ENCODE measurements at regions not wholly inside any gene's neighbourhood (a gene's known extent, or its start where the extent isn't known, plus 50 kb on each side); places are given as distances from the start of the nearest gene placed in this dataset.

DNA sequence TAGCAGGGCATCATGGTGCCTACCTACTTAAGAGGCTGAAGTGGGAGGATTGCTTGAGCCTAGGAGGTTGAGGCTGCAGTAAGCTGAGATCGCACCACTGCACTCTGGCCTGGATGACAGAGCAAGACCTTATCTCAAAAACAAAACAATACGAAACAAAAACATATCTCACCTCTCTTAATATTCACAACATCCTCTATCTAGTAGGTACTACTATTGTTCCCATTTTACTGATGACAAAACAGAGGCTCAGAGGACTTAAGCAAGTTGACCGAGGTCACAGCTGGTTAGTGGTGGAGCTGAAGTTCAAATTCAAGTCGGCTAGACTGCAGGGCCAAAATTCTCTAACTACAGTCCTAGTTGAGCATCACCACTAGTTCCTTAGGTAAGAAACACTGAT, 172.3 kb upstream of the EEA1 start:
- no peak overlapping the region for H3K27ac ChIP-seq (ENCODE audit: extremely low read depth, low read depth, low read length)
- ChIA-PET POLR2A (no interaction called here), CTCF (interaction anchor here (0.6 kb wide), 1 partner anchor 256 kb away, joined by 3 read pairs; no protein-coding TSS in a partner anchor)
- TF ChIP-seq MZF1 (tag by site-specific recombination; IDR thresholded peaks at IDR 0.05; ENCODE audit: borderline replicate concordance) (no peak), OSR2 (tag by site-specific recombination; IDR thresholded peaks at IDR 0.05) (no peak), ZBTB1 (tag by site-specific recombination; IDR thresholded peaks at IDR 0.05) (no peak), ZNF776 (tag by site-specific recombination; IDR thresholded peaks at IDR 0.05; ENCODE audit: borderline replicate concordance) (no peak), ZNF2 (tag by site-specific recombination; IDR thresholded peaks at IDR 0.05) (no peak), ZNF530 (tag by site-specific recombination; IDR thresholded peaks at IDR 0.05; ENCODE audit: low read depth) (no peak)
- TF ChIP-seq, protein P1, sequence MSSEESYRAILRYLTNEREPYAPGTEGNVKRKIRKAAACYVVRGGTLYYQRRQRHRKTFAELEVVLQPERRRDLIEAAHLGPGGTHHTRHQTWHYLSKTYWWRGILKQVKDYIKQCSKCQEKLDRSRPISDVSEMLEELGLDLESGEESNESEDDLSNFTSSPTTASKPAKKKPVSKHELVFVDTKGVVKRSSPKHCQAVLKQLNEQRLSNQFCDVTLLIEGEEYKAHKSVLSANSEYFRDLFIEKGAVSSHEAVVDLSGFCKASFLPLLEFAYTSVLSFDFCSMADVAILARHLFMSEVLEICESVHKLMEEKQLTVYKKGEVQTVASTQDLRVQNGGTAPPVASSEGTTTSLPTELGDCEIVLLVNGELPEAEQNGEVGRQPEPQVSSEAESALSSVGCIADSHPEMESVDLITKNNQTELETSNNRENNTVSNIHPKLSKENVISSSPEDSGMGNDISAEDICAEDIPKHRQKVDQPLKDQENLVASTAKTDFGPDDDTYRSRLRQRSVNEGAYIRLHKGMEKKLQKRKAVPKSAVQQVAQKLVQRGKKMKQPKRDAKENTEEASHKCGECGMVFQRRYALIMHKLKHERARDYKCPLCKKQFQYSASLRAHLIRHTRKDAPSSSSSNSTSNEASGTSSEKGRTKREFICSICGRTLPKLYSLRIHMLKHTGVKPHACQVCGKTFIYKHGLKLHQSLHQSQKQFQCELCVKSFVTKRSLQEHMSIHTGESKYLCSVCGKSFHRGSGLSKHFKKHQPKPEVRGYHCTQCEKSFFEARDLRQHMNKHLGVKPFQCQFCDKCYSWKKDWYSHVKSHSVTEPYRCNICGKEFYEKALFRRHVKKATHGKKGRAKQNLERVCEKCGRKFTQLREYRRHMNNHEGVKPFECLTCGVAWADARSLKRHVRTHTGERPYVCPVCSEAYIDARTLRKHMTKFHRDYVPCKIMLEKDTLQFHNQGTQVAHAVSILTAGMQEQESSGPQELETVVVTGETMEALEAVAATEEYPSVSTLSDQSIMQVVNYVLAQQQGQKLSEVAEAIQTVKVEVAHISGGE (tag by site-specific recombination; conservative IDR thresholded peaks at IDR 0.05; ENCODE audit: low read depth) = no peak
- H3K4me3 ChIP-seq (ENCODE audit: low read depth, low read length) = no peak overlapping the region
- no peaks in the 10 kb centered on the region for H3K4me1 ChIP-seq (ENCODE audit: control insufficient read depth, insufficient read depth, low read length)
- H3K9me3 ChIP-seq (ENCODE audit: control insufficient read depth, insufficient read depth, low read depth, low read length) = no peaks in the 10 kb centered on the region
- no peaks in the 10 kb centered on the region for H3K36me3 ChIP-seq (ENCODE audit: control insufficient read depth in 2 of 2, insufficient read depth in 1 of 2, low read length in 2 of 2)

DNA sequence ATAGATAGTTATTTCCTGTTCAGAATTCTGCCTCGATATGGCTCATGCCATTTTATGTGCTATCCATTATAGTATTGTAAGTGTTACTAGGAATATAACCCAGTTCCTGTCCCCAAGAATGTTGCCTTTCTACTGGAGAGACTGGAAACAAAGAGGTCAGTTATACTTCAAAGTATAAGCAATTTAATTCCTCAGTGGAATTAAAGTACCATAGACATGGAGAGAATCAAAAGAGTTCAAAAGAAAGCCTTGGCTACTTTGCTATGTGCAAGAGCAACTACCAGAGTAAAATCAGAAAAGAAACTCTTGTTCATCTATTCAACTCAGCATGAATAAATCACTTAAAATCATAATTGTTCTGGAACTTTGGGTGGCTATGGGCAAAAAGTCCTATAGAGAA, 173.2 kb upstream of the EEA1 start:
- no peaks in the 10 kb centered on the region for H3K9me3 ChIP-seq (ENCODE audit: control insufficient read depth, insufficient read depth, low read depth, low read length)
- POLR2A ChIA-PET = no interaction called here
- H3K27ac ChIP-seq (ENCODE audit: extremely low read depth, low read depth, low read length) = no peak overlapping the region
- no peak for TF ChIP-seq ZNF473 (tag by site-specific recombination; IDR thresholded peaks at IDR 0.05)
- TF ChIP-seq, protein P2, sequence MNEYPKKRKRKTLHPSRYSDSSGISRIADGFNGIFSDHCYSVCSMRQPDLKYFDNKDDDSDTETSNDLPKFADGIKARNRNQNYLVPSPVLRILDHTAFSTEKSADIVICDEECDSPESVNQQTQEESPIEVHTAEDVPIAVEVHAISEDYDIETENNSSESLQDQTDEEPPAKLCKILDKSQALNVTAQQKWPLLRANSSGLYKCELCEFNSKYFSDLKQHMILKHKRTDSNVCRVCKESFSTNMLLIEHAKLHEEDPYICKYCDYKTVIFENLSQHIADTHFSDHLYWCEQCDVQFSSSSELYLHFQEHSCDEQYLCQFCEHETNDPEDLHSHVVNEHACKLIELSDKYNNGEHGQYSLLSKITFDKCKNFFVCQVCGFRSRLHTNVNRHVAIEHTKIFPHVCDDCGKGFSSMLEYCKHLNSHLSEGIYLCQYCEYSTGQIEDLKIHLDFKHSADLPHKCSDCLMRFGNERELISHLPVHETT (tag by site-specific recombination; IDR thresholded peaks at IDR 0.05) = no peak
- TF ChIP-seq ZEB2 (tag by site-specific recombination; IDR thresholded peaks at IDR 0.05) = no peak
- no peaks in the 10 kb centered on the region for H3K36me3 ChIP-seq (ENCODE audit: control insufficient read depth in 2 of 2, insufficient read depth in 1 of 2, low read length in 2 of 2)
- no peak overlapping the region for H3K4me3 ChIP-seq (ENCODE audit: low read depth, low read length)
- CTCF ChIA-PET = no interaction called here
- H3K4me1 ChIP-seq (ENCODE audit: control insufficient read depth, insufficient read depth, low read length) = no peaks in the 10 kb centered on the region; the same call in 1 of the 2 replicates

DNA sequence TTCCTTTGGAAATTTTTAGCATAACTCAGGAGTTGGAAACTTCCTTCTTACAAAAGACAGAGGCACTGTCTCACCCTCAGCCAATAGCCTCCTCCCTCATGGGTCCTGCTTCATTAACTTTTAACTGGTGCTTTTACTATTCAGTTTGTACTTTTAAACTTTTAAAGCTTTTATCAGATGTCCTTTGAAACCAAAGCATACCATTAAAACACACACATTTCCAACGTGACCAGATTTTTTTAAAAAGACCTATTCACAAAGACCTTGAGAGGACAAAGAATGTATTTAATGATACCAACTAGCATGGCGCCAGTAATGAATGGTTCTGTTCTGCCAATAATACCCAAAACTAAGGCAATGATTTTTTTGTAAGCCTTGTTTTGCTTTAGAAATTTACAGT, 173.6 kb upstream of the EEA1 start:
- ChIA-PET CTCF (no interaction called here), POLR2A (no interaction called here)
- TF ChIP-seq, protein P3, sequence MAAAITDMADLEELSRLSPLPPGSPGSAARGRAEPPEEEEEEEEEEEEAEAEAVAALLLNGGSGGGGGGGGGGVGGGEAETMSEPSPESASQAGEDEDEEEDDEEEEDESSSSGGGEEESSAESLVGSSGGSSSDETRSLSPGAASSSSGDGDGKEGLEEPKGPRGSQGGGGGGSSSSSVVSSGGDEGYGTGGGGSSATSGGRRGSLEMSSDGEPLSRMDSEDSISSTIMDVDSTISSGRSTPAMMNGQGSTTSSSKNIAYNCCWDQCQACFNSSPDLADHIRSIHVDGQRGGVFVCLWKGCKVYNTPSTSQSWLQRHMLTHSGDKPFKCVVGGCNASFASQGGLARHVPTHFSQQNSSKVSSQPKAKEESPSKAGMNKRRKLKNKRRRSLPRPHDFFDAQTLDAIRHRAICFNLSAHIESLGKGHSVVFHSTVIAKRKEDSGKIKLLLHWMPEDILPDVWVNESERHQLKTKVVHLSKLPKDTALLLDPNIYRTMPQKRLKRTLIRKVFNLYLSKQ (tag by site-specific recombination; IDR thresholded peaks at IDR 0.05; ENCODE audit: borderline replicate concordance) = no peak
- no peak for TF ChIP-seq HOXC10 (CRISPR knock-in tag; IDR thresholded peaks at IDR 0.05)
- no peak for TF ChIP-seq KLF1 (tag by site-specific recombination; IDR thresholded peaks at IDR 0.05)
- Histone ChIP-seq H3K4me1 (ENCODE audit: control insufficient read depth, insufficient read depth, low read length) (no peaks in the 10 kb centered on the region; the same call in 1 of the 2 replicates), H3K27ac (ENCODE audit: extremely low read depth, low read depth, low read length) (no peak overlapping the region), H3K36me3 (ENCODE audit: control insufficient read depth in 2 of 2, insufficient read depth in 1 of 2, low read length in 2 of 2) (no peaks in the 10 kb centered on the region), H3K4me3 (ENCODE audit: low read depth, low read length) (no peak overlapping the region), H3K9me3 (ENCODE audit: control insufficient read depth, insufficient read depth, low read depth, low read length) (no peaks in the 10 kb centered on the region)

DNA sequence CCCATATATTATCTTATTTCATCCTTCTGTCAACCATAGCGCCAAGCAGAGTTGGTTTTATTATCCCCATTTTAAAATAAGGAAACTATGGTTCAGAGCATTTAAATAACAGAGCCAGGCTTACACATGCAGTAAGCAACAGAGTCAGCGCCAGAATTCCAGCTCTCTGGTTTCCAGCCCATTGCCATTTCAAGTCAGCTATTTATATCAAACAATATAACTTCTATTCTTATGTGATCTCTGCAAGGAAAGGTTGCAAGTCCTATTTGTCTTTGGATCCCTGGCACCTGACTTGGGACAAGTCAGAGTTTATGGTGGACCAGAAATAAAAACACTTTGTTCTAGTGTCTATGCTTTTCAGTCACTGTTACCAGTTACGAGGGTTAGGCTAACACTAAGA, 174.1 kb upstream of the EEA1 start:
- no peaks in the 10 kb centered on the region for H3K36me3 ChIP-seq (ENCODE audit: control insufficient read depth in 2 of 2, insufficient read depth in 1 of 2, low read length in 2 of 2)
- H3K9me3 ChIP-seq (ENCODE audit: control insufficient read depth, insufficient read depth, low read depth, low read length) = no peaks in the 10 kb centered on the region
- no peaks in the 10 kb centered on the region; the same call in 1 of the 2 replicates for H3K4me1 ChIP-seq (ENCODE audit: control insufficient read depth, insufficient read depth, low read length)
- ChIA-PET POLR2A (no interaction called here), CTCF (no interaction called here)
- TF ChIP-seq ZNF391 (tag by site-specific recombination; IDR thresholded peaks at IDR 0.05; ENCODE audit: borderline replicate concordance, low read depth) (no peak), ZNF416 (tag by site-specific recombination; IDR thresholded peaks at IDR 0.05) (no peak), ZNF768 (tag by site-specific recombination; IDR thresholded peaks at IDR 0.05) (no peak), ZSCAN30 (tag by site-specific recombination; IDR thresholded peaks at IDR 0.05) (no peak), ZNF701 (tag by site-specific recombination; IDR thresholded peaks at IDR 0.05) (no peak), KLF8 (tag by site-specific recombination; IDR thresholded peaks at IDR 0.05) (no peak)
- TF ChIP-seq, protein P4, sequence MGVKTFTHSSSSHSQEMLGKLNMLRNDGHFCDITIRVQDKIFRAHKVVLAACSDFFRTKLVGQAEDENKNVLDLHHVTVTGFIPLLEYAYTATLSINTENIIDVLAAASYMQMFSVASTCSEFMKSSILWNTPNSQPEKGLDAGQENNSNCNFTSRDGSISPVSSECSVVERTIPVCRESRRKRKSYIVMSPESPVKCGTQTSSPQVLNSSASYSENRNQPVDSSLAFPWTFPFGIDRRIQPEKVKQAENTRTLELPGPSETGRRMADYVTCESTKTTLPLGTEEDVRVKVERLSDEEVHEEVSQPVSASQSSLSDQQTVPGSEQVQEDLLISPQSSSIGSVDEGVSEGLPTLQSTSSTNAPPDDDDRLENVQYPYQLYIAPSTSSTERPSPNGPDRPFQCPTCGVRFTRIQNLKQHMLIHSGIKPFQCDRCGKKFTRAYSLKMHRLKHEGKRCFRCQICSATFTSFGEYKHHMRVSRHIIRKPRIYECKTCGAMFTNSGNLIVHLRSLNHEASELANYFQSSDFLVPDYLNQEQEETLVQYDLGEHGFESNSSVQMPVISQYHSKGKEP (tag by site-specific recombination; IDR thresholded peaks at IDR 0.05) = no peak
- H3K4me3 ChIP-seq (ENCODE audit: low read depth, low read length) = no peak overlapping the region
- H3K27ac ChIP-seq (ENCODE audit: extremely low read depth, low read depth, low read length) = no peak overlapping the region

All from HEK293 (cell line).